ENCODE measurements at regions not wholly inside any gene's neighbourhood (a gene's known extent, or its start where the extent isn't known, plus 50 kb on each side); places are given as distances from the start of the nearest gene placed in this dataset.

DNA sequence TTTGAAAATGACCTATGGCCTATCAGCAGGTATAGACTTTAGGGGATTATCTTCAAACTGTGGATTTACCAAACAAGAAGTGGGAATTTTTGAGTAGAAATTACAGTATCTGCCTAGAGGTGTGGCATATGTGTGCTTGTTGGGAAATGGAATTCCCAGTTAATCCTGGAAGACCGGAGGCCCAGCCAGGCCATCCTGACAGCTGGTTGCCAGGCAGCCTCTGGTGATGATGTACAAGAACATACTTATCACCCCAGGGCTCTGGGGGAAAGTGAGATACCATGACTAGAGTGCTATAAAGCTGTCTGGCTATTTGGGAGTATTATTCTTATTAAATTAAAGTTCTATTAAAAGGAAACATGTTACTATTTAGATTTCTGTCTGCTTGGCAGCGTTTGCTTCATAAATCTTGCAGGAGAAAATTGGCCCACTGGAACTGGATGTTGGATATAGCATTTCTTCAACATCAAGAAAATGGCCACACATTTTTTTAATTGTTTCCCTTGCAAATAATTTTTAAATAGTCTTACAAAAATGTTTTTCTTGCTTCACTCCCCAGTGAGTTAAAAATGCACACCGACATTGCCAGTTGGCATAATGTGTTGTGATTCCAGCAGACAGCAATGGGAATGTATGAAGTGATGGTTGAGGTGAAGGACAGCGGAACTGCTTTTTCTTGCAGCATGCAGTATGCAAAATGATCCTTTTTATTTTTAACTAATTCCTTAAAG lies 187.8 kb downstream of the MYLK4 start:
- no peak for DNase-seq

GRCh38 chr6:2560917-2561698 lies 189.6 kb downstream of the MYLK4 start:
- no peak for DNase-seq

DNA sequence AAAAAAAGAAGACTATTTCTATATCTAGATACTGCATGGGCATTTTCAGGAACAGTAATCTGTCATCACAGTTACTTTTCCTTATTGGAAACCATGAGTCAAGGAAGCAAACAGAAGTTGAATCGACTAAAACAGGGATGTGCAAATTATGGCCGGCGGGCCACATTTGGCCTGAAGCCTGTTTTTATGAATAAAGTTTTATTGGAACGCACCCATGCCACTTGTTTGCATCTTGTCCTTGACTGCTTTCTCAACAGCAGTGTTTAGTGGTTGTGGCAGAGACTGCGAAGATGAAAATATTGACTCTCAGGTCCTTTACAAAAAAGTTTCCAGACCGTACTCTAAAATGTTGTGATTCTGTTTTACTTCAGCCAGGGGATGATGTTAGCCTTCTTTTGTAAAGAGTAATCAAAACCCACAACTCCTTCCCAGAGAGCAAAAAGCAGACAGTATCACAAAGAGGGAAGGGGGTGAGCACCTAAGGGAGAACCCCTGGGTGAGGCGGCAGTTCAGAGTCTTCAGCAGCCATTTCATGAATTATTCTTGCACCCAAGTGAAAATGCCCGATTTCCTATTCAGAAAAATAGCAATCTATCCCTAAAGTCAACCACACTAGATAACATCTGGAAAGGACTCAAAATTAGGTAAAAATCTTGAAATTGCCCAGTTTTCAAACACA lies 190.4 kb downstream of the MYLK4 start:
- DNase-seq = no peak

DNA sequence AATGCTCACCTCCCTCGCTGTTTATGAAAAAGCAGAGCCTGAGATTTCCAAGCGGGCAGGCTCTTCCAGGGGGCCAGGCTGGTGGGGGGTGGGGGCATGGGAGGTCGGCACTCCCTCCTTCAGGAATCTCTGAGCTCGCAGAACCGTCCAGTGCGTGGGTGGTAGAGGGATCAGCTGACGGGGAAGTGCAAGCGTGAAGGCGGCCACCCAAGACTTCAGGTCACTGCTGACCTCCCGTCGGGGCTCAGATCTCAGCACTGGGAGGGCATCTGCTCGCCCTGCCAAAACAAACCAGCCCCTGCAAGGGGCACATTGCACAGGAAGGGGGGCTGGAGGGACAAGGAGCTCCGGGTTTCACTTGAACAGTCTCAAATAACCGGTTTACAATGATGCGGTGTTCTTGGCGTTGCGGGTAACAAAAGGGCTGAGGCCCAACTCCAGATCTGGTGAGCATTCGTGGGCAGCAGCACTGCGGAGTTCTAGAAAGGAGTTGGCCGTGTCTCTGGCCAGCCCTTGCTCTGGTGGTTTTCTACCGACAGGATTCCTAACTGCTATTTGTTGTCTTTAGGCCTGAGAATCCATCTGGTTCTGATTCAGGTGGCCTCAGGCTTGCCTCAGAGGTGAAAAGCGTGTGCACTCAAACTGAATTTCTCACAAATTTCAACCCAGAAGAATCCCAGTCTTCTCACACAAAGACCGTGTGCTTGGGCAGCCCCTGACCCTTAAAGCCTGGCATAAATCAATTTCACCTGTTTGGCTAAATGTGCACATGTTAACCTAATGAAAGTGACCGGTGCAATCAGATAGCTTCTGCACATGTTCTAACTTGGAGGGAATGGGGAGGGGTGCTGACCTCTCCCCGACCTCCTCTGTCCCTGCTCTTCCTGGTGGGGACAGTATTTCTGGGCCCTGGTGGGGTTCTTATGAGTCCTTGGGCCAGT lies 191.6 kb downstream of the MYLK4 start:
- no peak for DNase-seq

- DNase-seq = no peak
These were observed 192.5 kb downstream of the MYLK4 start for GRCh38 chr6:2558098-2558680.

- no peak for DNase-seq
These were observed 193.5 kb downstream of the MYLK4 start for GRCh38 chr6:2557181-2557720.

- no peak for DNase-seq
These were observed 194.0 kb downstream of the MYLK4 start for GRCh38 chr6:2556761-2557160.

- DNase-seq = no peak
These were observed 196.0 kb downstream of the MYLK4 start for GRCh38 chr6:2554651-2555260.

GRCh38 chr6:2552526-2553154 lies 198.1 kb downstream of the MYLK4 start:
- no peak for DNase-seq

DNA sequence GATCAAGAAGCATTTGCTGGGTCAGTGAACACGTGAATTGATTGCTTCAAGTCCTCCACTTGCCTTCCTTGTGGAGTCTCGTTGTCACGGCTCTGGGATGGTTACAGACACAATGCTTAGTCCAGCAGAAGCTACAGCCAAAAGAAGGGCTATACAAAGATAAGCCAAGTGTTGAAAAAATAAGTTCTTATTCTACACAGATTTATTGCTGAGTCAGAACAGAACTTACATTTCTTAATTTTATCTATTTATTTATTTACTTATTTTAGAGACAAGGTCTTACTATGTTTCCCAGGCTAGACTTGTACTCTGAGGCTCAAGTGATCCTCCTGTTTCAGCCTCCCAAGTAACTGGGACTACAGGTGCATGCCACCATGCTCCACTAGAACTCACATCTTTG lies 199.0 kb downstream of the MYLK4 start:
- DNase-seq = no peak

GRCh38 chr6:2550247-2550646 lies 200.5 kb downstream of the MYLK4 start:
- no peak for DNase-seq

DNA sequence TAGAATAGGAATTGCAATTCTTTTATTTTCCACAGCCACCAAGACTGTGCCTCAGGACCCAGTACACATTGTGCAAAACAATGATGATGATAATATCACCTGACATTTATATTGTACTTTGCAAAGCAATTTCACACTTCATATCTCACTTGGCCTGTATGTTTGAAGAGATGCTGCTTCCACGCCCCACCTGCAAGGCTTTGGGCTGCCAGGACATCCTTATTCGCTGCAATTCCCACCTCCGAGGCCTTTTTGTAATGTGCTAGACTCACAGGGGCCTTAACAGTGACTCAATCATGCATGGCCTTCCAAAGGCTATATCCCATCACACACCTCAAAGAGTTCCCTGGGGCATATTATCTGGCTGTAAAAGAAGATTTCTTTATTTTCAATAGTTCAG lies 200.9 kb downstream of the MYLK4 start:
- DNase-seq = no peak

DNA sequence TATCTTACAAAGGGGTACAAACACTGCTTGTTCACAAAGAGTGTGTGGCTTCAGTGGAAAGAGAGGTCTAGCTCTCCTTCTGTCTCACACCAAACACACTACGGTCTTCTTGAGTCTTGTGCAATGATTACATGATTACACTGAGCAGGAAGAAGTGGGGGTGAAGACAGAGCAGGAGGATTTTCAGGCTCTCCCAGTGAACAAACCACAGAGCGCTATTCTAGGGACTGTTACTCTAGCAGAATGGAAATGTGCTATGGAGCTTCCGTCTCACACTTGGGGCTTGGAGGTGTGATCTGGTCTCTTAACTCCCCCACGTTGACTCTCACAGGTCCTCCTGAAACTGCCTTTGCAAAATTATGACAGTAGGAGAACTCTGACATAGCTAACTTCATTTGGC lies 203.4 kb downstream of the MYLK4 start:
- no peak for DNase-seq

DNA sequence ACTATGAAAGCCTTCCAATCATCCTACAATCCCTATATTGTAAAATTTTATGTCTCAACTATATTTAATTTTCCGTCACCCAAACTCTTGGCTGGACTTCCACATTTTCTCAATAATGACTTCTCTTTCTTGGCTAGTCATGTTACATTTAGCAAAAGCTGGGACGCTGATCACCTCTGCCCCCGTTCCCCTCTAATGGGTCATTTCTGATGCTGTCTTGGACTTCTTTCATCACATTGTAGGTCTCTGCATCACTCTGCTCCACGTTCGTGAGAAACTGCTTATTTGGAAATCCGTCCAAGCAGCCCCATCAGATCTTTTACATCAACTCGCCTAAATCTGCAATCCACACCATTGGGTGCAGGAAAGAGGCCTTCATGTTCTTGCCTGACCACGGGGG lies 203.8 kb downstream of the MYLK4 start:
- no peak for DNase-seq

- DNase-seq = no peak
These were observed 205.2 kb downstream of the MYLK4 start for GRCh38 chr6:2545383-2546038.

- DNase-seq = no peak
These were observed 207.4 kb downstream of the MYLK4 start for GRCh38 chr6:2543321-2543720.

DNA sequence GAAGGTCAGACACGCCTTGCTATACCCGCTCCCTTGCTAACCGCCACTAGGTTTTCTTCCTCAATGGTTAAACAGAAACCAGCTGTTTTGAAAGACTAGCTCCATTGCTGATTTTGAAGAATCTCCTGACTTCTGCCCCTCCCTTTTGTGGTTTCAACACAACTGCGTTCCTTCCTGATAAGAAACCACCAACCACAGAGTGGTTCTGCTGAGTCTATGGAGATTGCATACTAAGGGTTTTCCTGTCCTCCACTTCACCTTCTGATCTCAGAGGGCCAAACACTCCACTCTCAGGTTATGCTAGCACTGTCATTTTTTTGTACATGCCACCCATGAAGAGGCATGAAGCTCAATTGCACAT lies 207.9 kb downstream of the MYLK4 start:
- no peak for DNase-seq

DNA sequence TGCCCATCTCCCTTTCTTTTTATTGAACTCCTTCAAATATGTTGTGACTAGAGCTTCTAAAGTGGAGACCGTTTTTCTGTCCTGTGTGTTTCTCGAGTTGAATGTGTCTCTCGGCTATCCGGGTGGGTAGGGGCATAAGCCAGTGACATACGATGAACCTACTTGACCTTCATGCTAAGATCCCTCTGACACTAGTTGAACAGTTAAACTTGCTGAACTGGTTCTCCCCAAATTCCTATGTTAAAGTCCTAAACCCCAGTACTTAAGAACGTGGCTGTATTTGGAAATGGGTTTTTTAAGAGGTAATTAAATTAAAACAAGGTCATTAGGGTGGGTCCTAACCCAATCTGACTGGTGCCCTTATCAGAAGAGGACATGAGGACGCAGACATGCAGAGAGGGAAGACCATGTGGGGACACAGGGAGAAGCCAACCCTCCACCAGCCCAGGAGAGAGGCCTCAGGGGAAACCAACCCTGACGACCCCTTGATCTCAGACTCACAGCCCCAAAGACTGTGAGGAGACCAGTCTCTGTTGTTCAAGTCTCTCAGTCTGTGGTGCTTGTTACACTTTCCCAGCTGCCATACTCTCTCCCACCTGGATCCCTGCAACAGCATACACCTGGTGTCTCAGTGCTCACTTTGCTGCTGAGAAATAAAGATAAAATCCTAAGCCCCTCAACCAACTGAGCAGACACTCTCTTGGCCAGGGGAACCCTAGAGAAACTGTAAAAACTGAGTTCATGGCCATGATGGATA lies 208.4 kb downstream of the MYLK4 start:
- DNase-seq = no peak

- no peak for DNase-seq
These were observed 214.3 kb downstream of the MYLK4 start for GRCh38 chr6:2536451-2536850.

GRCh38 chr6:2535506-2535905 lies 215.2 kb downstream of the MYLK4 start:
- DNase-seq = no peak

Measured in NCI-H345 (cell line).